ENCODE measurements at regions not wholly inside any gene's neighbourhood (a gene's known extent, or its start where the extent isn't known, plus 50 kb on each side); places are given as distances from the start of the nearest gene placed in this dataset.

DNA sequence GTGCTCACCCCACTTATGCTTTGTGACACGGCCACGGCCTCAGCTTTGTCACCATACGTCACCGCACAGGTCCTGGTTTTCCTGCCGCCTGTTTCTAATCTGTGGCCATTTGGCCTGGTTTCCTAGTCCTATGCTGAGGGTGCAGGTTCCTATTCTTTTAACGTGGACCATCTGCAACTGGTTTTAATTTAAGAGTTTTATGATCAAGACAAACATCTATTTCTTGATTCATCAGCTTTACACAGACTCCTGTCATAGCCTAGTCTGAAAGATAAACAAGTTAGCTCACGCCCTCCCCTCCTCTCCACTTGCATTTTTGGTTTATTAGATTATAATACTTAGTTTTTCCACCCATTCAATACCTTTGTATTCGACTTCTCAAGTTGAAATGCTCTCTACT lies 97.5 kb upstream of the RPS6KA2 start:
- 87 to 90% methylated on average over 8 of the region's 8 CpGs for WGBS, 2 donors
- H3K27ac ChIP-seq, result no peak overlapping the region
- H3K27me3 ChIP-seq, result peaks cover 0 to 5% (median 0%) of the 10 kb centered on the region in 7 donors
- intact Hi-C loops (cut with DNase I), result no loop called here
- no peaks in the 10 kb centered on the region for H3K4me1 ChIP-seq
- H3K4me3 ChIP-seq, result no peak overlapping the region
- no peaks in the 10 kb centered on the region for H3K36me3 ChIP-seq
- no peaks in the 10 kb centered on the region for H3K9me3 ChIP-seq
- ATAC-seq (no peak), DNase-seq (no peak)
- TF ChIP-seq, protein P1, sequence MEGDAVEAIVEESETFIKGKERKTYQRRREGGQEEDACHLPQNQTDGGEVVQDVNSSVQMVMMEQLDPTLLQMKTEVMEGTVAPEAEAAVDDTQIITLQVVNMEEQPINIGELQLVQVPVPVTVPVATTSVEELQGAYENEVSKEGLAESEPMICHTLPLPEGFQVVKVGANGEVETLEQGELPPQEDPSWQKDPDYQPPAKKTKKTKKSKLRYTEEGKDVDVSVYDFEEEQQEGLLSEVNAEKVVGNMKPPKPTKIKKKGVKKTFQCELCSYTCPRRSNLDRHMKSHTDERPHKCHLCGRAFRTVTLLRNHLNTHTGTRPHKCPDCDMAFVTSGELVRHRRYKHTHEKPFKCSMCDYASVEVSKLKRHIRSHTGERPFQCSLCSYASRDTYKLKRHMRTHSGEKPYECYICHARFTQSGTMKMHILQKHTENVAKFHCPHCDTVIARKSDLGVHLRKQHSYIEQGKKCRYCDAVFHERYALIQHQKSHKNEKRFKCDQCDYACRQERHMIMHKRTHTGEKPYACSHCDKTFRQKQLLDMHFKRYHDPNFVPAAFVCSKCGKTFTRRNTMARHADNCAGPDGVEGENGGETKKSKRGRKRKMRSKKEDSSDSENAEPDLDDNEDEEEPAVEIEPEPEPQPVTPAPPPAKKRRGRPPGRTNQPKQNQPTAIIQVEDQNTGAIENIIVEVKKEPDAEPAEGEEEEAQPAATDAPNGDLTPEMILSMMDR (IDR thresholded peaks at IDR 0.05), result no peak

DNA sequence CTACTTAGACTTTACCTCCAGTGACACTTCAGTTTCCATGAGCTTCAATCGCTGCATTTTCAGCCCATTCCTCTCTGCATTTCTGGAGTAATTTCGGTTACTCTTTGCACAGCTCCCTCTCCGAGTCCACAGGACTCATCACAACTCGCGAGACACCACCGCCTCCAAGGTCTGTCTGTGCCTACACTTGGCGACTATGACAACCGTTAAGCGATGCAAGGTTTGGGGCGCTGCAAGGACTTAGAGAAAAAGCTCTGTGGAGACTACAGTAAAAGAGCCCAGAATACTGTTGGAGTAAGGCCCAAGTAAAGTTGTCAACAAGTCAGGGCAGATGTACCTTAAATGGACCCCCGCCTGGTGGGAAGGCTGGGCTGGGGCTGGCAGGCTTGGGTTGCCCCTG lies 95.7 kb upstream of the RPS6KA2 start:
- no peaks in the 10 kb centered on the region for H3K36me3 ChIP-seq
- TF ChIP-seq, protein P1 (IDR thresholded peaks at IDR 0.05), result no peak
- H3K4me1 ChIP-seq, result peaks cover 0 to 12% (median 0%) of the 10 kb centered on the region in 9 donors
- WGBS, 2 donors, result 97 to 98% methylated on average over 11 of the region's 11 CpGs
- intact Hi-C loops (cut with DNase I), result no loop called here
- no peaks in the 10 kb centered on the region for H3K9me3 ChIP-seq
- peaks cover 0 to 5% (median 0%) of the 10 kb centered on the region in 7 donors for H3K27me3 ChIP-seq
- ATAC-seq (no peak), DNase-seq (no peak)
- no peak overlapping the region for H3K4me3 ChIP-seq
- H3K27ac ChIP-seq, result no peak overlapping the region

DNA sequence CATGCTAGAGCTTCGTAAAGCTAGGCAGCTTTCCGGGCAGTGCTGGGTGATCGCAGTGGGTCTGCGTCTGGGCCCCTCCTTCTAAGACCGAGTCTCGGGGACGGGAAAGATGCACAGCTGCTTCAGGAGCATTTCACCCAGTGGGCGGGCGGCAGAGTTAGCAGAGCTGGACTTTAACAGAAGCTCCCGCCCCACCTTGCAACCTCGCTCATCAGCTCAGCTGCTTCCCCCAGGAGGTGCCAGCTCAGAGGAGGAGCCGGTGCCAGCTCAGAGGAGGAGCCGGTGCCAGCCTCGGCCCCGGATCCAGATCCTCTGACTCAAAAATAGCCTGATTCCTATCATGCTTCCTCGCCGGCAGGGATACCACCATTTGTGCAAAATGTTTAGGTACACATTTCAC lies 94.5 kb upstream of the RPS6KA2 start:
- WGBS, 2 donors, result 70 to 73% methylated on average over 17 of the region's 17 CpGs
- Histone ChIP-seq H3K27me3 (peaks cover 0 to 5% (median 0%) of the 10 kb centered on the region in 7 donors), H3K4me1 (peaks cover 0 to 13% (median 0%) of the 10 kb centered on the region in 9 donors), H3K27ac (no peak overlapping the region), H3K9me3 (no peaks in the 10 kb centered on the region), H3K36me3 (no peaks in the 10 kb centered on the region), H3K4me3 (no peak overlapping the region)
- TF ChIP-seq, protein P1 (IDR thresholded peaks at IDR 0.05), result no peak
- intact Hi-C loops (cut with DNase I), result no loop called here
- ATAC-seq (no peak), DNase-seq (peak in 1 of 2 donors; percentile 32)

DNA sequence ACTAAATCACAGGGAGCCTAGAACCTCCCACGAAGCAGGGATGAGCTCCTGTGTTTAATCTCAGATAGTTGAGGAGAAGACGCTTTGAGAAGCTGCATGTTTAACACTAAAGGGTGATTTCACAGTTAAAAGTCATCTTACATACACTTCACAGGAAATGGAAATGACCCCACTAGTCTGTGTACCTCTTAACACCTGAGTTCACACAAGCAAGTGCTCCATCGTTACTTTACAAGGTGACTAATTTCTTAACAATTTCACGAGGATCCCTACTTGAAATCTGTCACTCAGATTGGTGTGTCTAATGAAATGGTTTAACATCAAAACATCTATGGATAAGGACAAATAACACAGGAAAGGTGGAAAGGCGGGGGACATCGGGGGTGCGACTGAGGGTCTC lies 93.8 kb upstream of the RPS6KA2 start:
- no peaks in the 10 kb centered on the region for H3K36me3 ChIP-seq
- TF ChIP-seq, protein P1 (IDR thresholded peaks at IDR 0.05), result no peak
- H3K27ac ChIP-seq, result no peak overlapping the region
- WGBS, 2 donors, result 88% methylated on average over 7 of the region's 7 CpGs
- peaks cover 0 to 13% (median 0%) of the 10 kb centered on the region in 9 donors for H3K4me1 ChIP-seq
- no peak overlapping the region for H3K4me3 ChIP-seq
- ATAC-seq (no peak), DNase-seq (no peak)
- no peaks in the 10 kb centered on the region for H3K9me3 ChIP-seq
- H3K27me3 ChIP-seq, result peaks cover 0 to 5% (median 0%) of the 10 kb centered on the region in 7 donors
- intact Hi-C loops (cut with DNase I), result no loop called here

All from heart right ventricle (tissue), 16 donors.